Progenitor cell of endocrine pancreas (in vitro differentiated cells): ENCODE measurements at regions not wholly inside any gene's neighbourhood (a gene's known extent, or its start where the extent isn't known, plus 50 kb on each side); places are given as distances from the start of the nearest gene placed in this dataset.

Experiments
- DNase-seq: peaks from one replicate; pipeline ENCODE4 v3.0.0; 2021; ENCODE audit warnings: low spot score; ENCODE audit not compliant: unreplicated experiment
- H3K27ac Mint-ChIP-seq: 2 replicates; pipeline ENCODE4 v1.8.0; 2021; ENCODE audit warnings: mild to moderate bottlenecking, moderate library complexity, mixed read lengths
- H3K27me3 Mint-ChIP-seq: 2 replicates; pipeline ENCODE4 v1.8.0; 2021; ENCODE audit warnings: mixed read lengths
- H3K36me3 Mint-ChIP-seq: 2 replicates; pipeline ENCODE4 v1.8.0; 2022; ENCODE audit warnings: mixed read lengths; ENCODE audit not compliant: insufficient read depth
- H3K4me1 Mint-ChIP-seq: 2 replicates; pipeline ENCODE4 v1.8.0; 2021; ENCODE audit warnings: low read depth, mixed read lengths
- H3K4me3 Mint-ChIP-seq: 2 replicates; pipeline ENCODE4 v1.8.0; 2021; ENCODE audit warnings: low read depth, mild to moderate bottlenecking, moderate library complexity, mixed read lengths
- H3K9me3 Mint-ChIP-seq: 2 replicates; pipeline ENCODE4 v1.8.0; 2021; ENCODE audit warnings: low read depth, mixed read lengths
- CTCF ChIP-seq: fragments of 200-600 bp; sonication (generic); IDR thresholded peaks from one replicate; pipeline ENCODE4 v1.5.0; 2021; ENCODE audit warnings: antibody characterized with exemption, mild to moderate bottlenecking; ENCODE audit not compliant: unreplicated experiment

- no peak for TF ChIP-seq CTCF
- peaks cover 7% of the 10 kb centered on the region for H3K27me3 Mint-ChIP-seq
- DNase-seq: no peak
- H3K36me3 Mint-ChIP-seq: no peaks in the 10 kb centered on the region
- H3K4me1 Mint-ChIP-seq: peaks cover 5% of the 10 kb centered on the region
- no peaks in the 10 kb centered on the region for H3K9me3 Mint-ChIP-seq
- no peak overlapping the region for H3K4me3 Mint-ChIP-seq
- no peak overlapping the region for H3K27ac Mint-ChIP-seq
Observed at GRCh38 chr5:101675510-101676219, 620.4 kb downstream of the SLCO4C1 start.

- Mint-ChIP-seq H3K4me3 (no peak overlapping the region), H3K9me3 (no peaks in the 10 kb centered on the region), H3K4me1 (peaks cover 3% of the 10 kb centered on the region), H3K27me3 (peaks cover 3% of the 10 kb centered on the region), H3K27ac (no peak overlapping the region), H3K36me3 (no peaks in the 10 kb centered on the region)
- TF ChIP-seq CTCF: no peak
- DNase-seq: no peak
Observed at GRCh38 chr5:101673120-101673519, 623.0 kb downstream of the SLCO4C1 start.

- Mint-ChIP-seq H3K9me3 (no peaks in the 10 kb centered on the region), H3K27me3 (no peaks in the 10 kb centered on the region), H3K36me3 (no peaks in the 10 kb centered on the region), H3K4me3 (no peak overlapping the region), H3K4me1 (peaks cover 5% of the 10 kb centered on the region), H3K27ac (no peak overlapping the region)
- no peak for DNase-seq
- TF ChIP-seq CTCF: no peak
Observed at GRCh38 chr5:101664071-101664791, 631.9 kb downstream of the SLCO4C1 start.

GRCh38 chr5:101663543-101663942 is 632.5 kb downstream of the SLCO4C1 start:
- no peaks in the 10 kb centered on the region for H3K27me3 Mint-ChIP-seq
- no peak overlapping the region for H3K4me3 Mint-ChIP-seq
- H3K36me3 Mint-ChIP-seq: no peaks in the 10 kb centered on the region

GRCh38 chr5:101662263-101662662 is 633.8 kb downstream of the SLCO4C1 start:
- no peak for TF ChIP-seq CTCF
- no peak overlapping the region for H3K4me3 Mint-ChIP-seq
- H3K9me3 Mint-ChIP-seq: no peaks in the 10 kb centered on the region
- H3K4me1 Mint-ChIP-seq: peaks cover 5% of the 10 kb centered on the region
- H3K27ac Mint-ChIP-seq: no peak overlapping the region
- no peak for DNase-seq
- no peaks in the 10 kb centered on the region for H3K27me3 Mint-ChIP-seq
- no peaks in the 10 kb centered on the region for H3K36me3 Mint-ChIP-seq

More at GRCh38 chr5:101663543-101663942, 632.5 kb downstream of the SLCO4C1 start:
- DNase-seq: no peak
- Mint-ChIP-seq H3K9me3 (no peaks in the 10 kb centered on the region), H3K27ac (no peak overlapping the region), H3K4me1 (peaks cover 5% of the 10 kb centered on the region)
- TF ChIP-seq CTCF: no peak
